NCI-H82 (cell line): ENCODE measurements at regions not wholly inside any gene's neighbourhood (a gene's known extent, or its start where the extent isn't known, plus 50 kb on each side); places are given as distances from the start of the nearest gene placed in this dataset.

ENCODE experiments used
- DNase-seq: peaks from one replicate; lab custom pipeline; 2025; lab: John Stamatoyannopoulos, UW

DNA sequence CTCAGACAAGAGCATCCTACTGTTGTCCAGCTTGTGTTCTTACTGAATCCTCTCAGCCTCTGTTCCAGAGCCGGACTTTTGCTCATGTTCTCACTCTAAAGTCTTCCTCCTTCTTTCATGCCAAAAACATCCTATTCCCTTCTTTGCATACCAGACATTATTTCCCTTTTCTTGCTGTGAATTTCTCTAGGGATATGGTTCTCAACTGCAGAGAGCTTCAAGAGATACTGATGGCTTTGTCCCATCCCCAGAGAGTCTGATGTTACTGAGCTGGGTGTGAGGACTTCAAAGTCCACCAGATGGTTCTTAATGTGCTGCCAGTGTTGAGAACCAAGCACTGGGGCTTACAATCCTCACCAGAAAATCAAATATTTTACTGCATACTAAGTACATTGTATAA lies 98.6 kb upstream of the FER start:
- DNase-seq: no peak

DNA sequence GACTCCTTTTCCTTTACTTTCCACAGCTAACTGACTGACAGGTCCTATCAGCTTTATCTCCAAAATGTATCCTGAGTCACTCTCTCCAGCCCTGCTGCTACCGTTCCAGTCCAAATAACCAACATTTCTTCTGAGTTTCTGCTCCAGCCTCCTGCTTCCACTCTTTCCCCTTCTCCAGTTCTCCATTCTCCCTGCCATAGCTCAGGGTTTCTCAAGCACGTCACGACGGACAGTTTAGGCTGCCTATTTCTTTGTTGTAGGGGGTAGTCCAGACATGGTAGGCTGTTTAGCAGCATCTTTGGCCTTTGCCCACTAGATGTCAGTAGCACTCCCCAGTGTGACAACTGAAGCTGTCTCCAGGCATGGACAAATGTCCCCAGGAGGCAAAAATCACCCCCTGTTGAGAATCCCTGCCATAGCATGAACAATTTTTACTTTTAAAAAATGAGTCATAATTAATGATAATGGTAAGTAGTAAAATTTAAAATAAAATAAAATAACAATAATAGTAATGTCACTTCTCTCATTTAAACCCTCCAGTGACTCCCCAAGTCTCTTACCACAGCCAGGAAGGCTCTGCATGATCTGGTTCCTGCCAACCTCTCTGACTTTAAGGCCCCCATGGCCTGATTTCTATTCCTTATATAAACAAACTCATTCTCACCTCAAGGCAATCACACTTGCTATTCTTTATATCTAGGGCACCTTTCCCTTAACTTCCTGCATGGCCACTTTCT lies 105.4 kb upstream of the FER start:
- DNase-seq: peak; percentile 83

DNA sequence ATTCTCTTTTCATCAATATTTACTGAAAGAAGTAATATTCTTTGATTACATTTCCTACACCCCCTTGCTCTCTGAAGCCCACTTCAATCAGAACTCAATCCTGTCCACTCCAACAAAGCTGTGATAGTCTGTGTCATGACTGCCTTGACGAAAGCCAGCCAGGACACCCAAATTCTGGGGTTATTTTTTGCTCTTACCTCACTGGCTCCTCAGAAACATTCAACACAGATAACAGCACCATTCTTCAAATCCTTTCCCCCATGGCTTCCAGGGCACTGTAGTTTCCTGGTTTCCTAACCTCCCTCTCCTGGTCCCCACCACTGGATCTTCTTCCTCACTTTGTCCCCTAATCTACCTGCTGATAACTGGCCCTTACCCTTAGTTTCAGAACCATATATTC lies 106.1 kb upstream of the FER start:
- DNase-seq: no peak

DNA sequence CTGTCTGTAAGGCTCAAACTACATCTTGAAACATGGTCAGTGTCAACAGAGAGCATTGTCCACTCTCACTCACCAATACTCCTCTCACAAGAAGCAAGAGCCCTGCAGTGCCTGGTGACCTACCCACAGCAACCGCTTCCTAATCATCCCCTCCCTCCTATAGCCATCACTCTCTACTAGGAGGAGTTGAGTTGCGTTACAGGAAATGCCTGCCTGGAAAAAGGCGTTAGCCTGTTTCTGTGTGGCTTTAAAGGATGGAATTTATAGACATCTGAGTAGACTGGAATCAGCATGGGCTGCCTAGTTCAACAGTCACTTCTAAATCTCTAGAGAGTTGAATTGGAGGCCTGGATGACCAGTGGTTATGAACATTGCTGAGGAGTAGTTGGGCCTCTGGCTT lies 108.3 kb upstream of the FER start:
- DNase-seq: no peak

DNA sequence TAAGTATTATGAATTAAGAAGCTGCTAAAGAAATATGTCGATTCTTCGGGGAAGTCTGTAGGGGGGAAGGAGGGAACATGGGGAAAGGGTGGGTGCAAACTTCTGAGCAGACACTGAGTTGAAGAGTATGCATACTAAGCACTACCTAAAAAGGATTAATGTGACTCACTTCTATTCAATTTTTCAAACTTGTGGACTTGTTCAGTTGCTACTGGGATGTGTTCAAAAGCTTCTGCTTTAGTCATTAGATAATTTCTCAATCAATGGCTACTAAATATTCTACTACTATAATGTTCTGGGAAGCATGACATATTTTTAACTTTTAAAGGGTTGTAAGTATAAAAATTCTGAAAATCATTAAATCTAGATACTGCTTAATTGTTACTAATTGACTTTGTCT lies 109.7 kb upstream of the FER start:
- DNase-seq: no peak

DNA sequence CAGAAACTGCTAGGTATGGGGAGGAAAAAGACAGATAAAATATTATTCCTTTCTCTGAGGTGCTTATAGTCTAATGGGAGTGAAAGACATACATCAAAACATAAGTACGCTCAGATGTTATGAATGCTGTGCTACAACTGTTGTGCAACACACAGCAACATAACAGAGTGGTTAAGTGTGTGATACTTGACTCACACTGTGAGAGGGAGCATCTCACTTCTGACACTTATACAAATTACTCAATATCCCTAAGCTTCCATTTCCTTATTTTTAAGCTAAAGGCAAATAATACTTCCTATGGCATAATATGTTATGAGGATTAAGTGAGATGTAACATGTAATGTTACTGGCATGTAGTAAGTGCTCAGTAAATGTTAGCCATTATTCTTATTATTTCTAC lies 110.6 kb upstream of the FER start:
- no peak for DNase-seq

DNA sequence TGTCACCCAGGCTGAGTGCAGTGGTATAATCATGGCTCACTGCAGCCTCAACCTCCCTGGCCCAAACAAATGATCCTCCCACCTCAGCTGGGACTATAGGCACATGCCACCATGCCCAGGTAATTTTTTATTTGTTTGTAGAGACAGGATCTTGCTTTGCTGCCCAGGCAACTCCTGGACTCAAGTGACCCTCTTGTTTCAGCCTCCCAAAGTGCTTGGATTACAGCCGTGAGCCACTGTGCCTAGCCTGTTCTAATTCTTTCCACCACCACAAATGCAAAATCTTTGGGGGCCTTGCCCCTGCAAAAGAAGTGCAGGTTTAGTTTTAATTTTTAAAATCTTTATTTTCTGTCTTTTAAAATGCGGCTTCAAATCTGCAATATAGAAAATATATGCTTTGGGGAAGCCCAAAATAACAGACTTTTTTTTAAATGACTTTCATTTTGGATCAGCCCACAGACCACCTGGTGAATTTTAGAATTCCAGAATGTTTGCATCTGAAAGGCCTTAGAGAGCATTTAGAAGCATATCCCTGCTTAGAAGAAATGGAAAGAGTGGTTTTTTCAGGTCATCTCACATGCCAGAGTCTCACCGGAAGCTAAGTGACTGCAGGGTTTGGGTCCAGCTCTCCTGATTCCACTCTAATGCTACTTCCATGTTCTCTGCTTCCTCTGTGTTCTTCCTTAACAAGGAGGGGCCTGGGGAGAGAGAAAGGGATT lies 111.4 kb upstream of the FER start:
- no peak for DNase-seq

DNA sequence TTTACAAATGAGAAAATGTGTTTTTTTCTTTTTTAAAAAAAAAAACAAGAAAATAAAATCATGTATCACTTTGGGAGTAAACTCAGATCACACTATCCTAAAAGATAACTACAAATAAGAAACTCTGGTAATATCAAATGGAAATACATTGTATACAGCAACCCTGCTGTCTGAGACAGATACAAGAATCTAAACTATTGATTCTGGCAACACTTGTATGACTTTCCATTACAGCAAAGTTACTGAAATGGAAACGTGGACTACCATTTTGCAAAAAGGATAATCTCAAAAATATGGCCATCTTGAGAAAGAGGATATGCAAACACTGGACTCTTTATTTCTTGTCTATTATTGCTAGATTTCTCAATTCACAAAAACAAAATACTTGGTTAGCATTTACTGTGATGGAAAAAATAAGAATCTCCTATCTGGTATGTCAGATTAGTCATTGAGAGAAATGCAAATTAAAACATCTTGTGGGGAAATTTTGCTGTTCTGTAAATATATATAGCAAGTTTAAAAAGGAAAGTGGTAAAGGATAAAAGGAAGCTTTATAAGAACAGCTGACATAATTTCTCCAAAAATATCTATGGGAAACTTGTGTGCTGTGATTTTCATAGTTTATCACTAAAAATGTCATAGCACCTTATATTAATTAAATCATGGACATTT lies 112.9 kb upstream of the FER start:
- no peak for DNase-seq

DNA sequence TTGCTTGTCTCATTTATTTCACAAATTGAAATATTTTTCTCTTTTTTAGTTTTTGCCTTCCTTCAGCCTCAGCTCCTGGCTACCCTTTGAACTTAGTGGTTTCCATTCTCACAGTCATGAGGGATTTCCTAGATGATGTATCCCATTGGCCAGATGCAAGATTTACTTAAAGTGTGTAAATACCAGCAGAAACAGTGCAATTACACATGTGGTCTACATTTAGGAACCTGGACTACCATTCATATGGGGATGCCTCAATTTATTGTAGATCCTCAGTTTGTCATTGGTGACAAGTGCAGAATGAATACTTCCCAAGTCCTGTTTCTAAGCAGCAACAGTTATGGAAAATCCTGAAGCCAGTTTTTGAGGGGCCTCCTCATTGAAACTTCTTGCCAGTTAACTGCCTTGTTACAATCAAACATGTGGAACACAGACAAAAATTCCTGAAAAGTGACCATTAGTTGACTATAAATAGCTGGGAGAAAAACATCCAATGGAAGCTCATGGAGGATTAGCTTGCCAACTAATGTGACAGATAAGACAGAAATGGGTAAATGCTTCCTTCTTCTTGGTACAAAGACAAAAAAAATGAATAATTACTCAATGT lies 113.6 kb upstream of the FER start:
- no peak for DNase-seq

DNA sequence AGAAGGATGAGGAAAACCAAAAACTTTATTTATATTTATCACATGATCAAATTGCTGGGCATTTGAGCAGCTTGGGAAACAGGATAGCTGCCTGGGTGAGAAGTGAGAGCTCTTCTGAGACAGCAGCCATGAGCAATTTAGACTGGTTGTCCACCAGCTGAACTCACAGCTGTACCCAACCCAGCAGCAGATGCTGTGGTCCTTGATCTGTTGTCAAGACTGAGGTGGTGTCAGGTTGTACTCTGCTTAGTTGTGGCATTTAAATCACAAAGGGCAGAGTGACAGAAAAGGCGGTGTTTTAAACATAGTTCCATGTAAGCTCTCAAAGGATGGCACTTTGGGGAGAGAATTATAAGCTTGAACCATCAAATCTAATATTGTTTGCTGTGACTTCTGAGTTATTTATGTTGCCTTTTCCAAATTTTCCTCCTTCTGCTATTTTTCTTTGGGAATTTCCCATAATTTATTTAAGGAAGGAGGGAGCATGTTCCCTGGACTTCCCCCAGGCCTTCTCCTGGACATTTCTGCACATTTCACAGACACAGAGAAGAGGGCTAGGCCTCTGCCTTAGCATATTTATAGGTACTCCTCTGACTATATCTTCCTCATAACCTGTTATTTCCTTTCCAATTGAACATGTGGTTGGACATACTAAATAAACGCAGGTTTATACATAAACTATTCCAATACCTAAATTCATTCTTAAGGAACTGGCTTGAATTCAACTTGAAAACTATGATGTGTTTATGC lies 117.7 kb upstream of the FER start:
- no peak for DNase-seq

DNA sequence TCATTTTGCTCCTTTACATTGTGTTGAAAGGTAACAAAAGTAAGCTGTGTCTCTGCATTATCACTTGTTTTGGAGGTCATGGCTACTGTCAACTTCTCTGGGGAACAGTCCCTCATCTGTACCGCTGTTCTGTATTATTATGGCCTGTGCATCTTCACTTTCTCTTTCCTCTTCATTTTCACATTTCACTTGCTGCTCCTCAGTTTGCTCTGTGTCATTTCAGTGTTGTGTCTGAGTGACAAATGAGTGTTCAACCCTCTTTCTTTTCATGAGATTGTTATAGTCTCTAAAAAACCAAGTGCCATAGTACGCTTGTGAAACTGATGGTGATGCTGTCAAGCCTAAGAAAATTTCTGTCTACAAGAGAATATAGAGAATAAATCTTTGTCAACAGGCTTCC lies 122.0 kb upstream of the FER start:
- no peak for DNase-seq

DNA sequence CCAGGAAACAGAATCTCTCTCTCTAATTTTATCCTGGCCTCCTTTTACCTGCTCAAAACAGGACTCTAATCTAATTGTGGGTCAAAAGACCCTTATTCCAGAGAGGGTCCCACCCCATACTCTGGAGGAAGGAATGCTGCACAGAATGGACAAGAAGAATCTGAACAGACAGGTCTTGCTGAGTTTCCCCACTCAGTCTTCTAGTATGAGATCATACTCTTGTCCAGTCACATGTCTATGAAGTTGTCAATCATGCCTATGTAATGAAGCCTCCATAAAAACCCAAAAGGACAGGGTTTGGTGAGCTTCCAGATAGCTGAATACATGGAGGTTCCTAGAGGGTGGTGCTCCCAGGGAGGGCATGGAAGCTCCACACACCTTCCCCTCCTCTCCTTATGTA lies 123.9 kb upstream of the FER start:
- no peak for DNase-seq

DNA sequence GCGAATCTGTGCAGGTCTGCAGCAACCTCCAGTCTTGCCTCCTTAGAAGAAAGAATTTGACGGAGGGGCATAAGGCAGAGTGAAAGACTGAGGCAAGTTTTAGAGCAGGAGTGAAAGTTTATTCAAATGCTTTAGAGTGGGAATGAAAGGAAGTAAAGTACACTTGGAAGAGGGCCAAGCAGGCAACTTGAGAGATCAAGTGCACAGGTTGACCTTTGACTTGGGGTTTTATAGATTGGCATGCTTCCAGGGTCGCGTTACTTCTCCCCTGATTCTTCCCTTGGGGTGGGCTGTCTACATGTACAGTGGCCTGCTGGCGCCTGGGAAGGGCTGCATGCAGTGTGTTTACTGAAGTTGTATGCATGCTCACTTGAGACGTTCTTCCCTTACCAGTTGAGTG lies 127.2 kb upstream of the FER start:
- no peak for DNase-seq

DNA sequence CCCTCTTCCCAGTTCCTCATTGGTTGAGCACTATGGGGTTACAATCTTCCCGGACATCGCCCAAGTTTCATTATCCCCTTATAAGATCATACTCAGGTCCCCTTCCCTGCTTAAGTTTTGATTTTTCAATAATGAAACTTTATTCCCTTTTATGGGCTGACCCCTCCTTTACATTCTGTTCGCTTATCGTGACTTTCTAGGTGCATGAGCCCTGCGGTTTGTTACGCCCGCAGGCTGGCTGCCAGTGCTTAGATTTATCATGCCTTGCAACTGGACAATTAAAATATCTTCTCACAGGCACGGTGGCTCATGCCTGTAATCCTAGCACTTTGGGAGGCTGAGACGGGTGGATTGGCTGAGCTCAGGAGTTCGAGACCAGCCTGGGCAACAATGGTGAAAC lies 127.9 kb upstream of the FER start:
- DNase-seq: no peak

DNA sequence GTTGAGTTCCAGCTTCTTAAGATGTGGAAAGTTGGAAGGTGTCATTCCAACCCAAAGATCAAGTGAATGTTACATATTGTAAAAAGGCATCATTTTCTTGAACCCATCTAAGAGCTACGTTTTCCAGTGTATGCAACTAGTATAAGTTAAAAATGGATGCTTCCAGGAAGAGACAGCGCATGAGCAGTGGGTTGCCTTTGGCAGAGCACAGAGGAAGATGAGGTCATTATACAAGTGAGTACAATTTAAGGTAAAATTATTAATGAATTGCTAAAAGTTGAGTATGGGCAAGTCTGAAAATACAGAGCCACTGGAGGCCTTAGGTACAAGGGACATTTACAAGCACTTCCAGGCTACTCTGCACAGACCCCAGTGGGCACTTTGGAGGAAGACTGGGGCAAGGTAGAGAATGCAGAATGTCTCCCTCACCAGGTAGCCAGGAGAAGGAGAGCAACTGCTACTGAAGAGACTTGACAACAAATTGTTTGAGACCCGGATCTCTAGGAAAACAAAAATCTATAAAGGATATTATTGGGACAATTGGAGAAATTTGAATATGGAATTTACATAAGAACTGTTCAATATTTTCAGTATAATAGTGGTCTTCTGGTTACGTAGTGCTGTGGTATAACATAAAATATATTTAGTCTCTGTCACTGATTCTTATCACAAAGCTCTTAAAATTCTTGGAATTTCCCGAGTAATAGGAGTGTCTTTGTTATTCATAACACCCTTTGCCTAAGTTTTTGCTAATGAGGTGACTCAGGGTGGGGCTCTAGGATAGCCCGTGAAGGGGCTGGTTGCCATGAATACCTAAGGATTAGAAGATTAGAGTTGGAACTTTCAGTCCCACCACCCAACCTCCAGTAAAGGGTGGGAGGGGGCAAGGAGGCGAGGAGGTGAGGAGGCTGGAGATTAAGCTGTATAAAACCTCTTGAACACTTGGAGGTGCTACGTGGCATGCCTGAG lies 129.9 kb upstream of the FER start:
- DNase-seq: no peak

DNA sequence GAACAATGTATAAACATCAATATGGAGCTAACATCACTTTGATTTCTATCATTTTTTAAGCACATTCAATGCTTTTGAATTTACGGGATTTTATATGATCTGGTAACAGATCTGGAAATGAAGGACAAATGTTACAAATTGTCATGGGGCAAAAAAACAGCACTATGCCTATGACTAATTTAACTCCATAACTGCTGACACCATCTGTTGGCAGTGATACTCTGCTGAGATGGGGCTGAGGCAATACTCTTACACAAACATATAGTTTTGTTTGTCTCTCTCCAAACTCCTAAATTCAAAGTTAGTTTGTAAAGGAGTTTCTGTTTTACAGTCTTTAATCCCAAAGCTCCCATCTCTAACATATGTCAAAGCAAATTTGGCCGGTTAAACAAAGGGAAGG lies 132.5 kb upstream of the FER start:
- no peak for DNase-seq

DNA sequence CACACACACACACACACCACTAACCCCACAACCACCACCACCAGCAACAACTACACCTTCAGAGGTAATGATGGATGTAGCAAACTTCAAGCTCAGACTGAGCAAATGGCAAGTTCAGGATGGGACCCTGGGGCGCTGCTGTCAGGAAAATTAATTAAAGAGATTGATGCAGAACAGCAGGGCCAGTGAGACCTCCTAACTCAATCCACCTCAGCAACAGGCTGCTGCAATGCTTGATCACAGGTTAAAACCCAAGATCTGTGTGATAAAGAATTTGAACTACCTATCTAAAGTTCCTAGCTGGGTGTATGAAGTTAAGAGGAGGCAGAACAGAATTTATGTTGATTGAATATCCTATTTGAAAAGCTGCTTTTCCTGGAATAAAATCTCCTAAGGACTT lies 140.3 kb upstream of the FER start:
- no peak for DNase-seq

DNA sequence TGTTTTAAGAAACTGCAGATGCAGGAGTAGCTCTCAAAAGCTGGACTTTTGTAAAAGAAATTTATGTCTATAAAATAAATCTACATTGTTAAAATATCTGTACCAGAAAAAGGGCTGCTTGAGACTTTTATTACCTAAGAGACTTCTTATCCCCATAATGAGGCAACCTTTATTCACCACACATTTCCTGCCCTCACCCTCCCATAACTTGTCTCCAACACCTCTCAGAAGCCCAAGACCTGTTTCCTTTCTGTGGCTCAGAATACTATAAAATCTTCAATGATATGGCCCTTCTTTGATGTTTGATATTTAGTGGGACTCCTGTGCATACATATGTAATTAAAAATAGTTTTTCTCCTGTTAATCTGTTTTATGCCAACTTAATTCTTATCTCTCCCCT lies 141.5 kb upstream of the FER start:
- no peak for DNase-seq

DNA sequence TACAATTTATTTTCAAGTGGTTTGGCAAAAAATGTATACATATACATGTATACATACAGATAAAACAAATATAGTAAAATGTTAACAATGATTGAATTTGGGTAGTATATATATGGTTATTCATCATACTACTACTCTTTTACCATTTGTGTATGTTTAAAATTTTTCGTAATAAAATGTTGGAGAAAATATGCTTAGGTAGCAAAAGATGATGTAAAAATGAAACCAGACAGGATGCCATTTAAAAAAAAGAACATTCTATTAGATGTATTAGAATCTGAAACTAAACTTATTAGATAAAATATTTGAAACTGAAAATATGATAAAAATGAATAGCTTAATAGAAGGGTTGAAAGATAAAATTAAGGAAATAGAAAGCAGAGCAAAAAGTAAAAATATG lies 144.9 kb upstream of the FER start:
- DNase-seq: no peak

DNA sequence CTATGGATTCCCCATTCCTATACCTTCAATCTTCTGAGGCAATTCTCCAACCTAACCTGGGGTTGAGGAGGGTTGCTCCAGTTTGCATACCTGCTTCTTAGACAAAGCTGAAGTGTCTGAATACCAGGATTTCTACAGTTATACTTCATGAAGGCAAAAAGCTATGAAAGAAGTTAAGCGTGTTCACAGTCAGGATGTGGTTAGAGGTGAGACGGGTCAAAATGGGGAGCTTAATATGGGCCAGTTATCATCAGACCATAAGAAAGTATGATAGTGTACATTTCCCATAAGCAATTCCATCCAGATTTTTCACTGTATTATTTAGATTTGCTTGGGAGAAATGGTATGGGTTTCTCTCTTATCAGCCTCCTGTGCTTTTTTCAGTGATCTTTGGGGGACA lies 156.9 kb upstream of the FER start:
- no peak for DNase-seq

DNA sequence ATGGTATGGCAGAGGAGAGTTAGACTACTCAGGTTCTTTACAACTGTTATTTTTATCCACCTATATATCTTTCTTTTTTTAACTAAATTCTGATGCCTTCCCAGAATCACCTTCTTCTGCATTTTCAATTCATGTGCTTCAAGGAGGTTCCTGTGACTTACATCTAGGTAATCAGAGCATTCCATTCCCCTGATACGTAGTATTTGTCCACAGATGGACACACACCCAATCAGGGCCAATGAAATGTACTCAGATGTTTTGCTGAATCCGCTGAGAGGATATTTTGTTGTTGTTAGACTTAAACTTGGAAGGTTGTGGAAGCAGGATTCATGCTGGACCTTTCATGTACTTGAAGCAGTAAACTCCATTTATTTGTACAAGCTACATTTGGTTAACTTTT lies 159.4 kb upstream of the FER start:
- no peak for DNase-seq
